ENCODE measurements at regions not wholly inside any gene's neighbourhood (a gene's known extent, or its start where the extent isn't known, plus 50 kb on each side); places are given as distances from the start of the nearest gene placed in this dataset.

DNA sequence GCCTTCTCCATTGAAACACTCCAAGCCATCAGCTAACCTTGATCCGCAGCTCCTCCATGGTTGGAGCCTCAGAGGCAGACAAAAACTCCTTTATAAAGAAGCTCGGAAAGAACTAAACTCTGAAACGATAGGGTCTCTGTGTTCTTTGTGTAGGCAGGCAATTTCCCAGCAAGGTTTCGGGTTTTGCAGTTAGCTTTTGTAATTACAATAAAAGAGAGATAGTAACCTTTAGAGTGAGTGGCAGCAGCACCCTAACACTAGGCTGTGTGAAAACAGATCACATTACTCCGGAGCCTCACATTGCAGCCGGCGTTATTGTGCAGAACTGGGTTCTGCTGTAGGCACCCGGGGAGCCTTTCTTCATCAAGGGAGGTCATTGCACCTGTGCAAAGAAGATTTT is 115.8 kb upstream of the MAP3K1 start:
- no peaks in the 10 kb centered on the region for H3K79me2 ChIP-seq (ENCODE audit: control insufficient read depth, insufficient read depth, low read length)
- BruUV-seq (replicated peaks), result no TSS peak
- no peak for DNase-seq (ENCODE audit: extremely low read depth in 1 of 4, low spot score in 3 of 4)
- H3K4me1 ChIP-seq (replicated peaks in 1 of 2; ENCODE audit: control insufficient read depth in 2 of 2, insufficient read depth in 2 of 2, low read length in 2 of 2), result no peaks in the 10 kb centered on the region
- no peak overlapping the region for H3K4me2 ChIP-seq (ENCODE audit: insufficient read depth, low read length)
- in situ Hi-C loops (cut with MboI), result no loop called here
- H3K36me3 ChIP-seq (ENCODE audit: control insufficient read depth, insufficient read depth, low read length), result no peaks in the 10 kb centered on the region
- no peaks in the 10 kb centered on the region for H3K9me1 ChIP-seq (ENCODE audit: control insufficient read depth, insufficient read depth, low read length)
- H3K9me3 ChIP-seq (replicated peaks; ENCODE audit: control insufficient read depth, insufficient read depth, low read depth, low read length), result no peaks in the 10 kb centered on the region
- peaks cover 20 to 30% of the 10 kb centered on the region in 2 experiments; a peak in 4 of 5 replicates for H3K27me3 ChIP-seq (ENCODE audit: control insufficient read depth in 2 of 2, insufficient read depth in 2 of 2, low read length in 2 of 2)
- intact Hi-C loops (cut with micrococcal nuclease), result no loop called here
- H3K9ac ChIP-seq (ENCODE audit: insufficient read depth in 1 of 2, low read depth in 2 of 2, low read length in 2 of 2), result no peak overlapping the region
- ChIA-PET POLR2A (no interaction called here), CTCF (ENCODE audit: low intra/inter-chr PET ratio) (no interaction called here)
- WGBS (ENCODE audit: insufficient coverage, low coverage, missing lambda C conversion rate), result 2% methylated on average over 8 of the region's 8 CpGs
- FAIRE-seq, result no peak
- H3K27ac ChIP-seq (ENCODE audit: extremely low read depth, low read depth, low read length), result no peak overlapping the region
- no peak for ATAC-seq
- TF ChIP-seq RBM34 (IDR thresholded peaks at IDR 0.05; ENCODE audit: borderline replicate concordance, insufficient read depth, low read length) (no peak), FOXA1 (IDR thresholded peaks at IDR 0.05; ENCODE audit: borderline replicate concordance) (no peak), RFX1 (IDR thresholded peaks at IDR 0.05) (no peak), CBFA2T2 (conservative IDR thresholded peaks at IDR 0.05) (no peak), SPI1 (IDR thresholded peaks at IDR 0.05; ENCODE audit: borderline replicate concordance, low read depth, low read length) (no peak), HNRNPLL (IDR thresholded peaks at IDR 0.05; ENCODE audit: low read depth, low read length, poor library complexity, severe bottlenecking) (no peak), GTF2E2 (tag; IDR thresholded peaks at IDR 0.05) (no peak), POLR2AphosphoS5 (IDR thresholded peaks at IDR 0.05; ENCODE audit: control insufficient read depth, insufficient read depth, low read depth, low read length) (no peak), ZNF146 (CRISPR knock-in tag; IDR thresholded peaks at IDR 0.05; ENCODE audit: unreplicated experiment) (no peak), TCFL5 (CRISPR knock-in tag; conservative IDR thresholded peaks at IDR 0.05) (no peak), BCOR (IDR thresholded peaks at IDR 0.05) (no peak), XRCC5 (IDR thresholded peaks at IDR 0.05; ENCODE audit: low read depth, low read length) (no peak)
- H3K4me3 ChIP-seq, result no peak overlapping the region
- no peaks in the 10 kb centered on the region for H4K20me1 ChIP-seq (replicated peaks; ENCODE audit: control insufficient read depth, insufficient read depth, low read length)
- no peak overlapping the region for H2AFZ ChIP-seq (ENCODE audit: low read depth, low read length)

Data from K562 (cell line).